K562 (cell line): ENCODE measurements at regions not wholly inside any gene's neighbourhood (a gene's known extent, or its start where the extent isn't known, plus 50 kb on each side); places are given as distances from the start of the nearest gene placed in this dataset.

ENCODE experiments used
- ATAC-seq: fragments of 200-7000 bp; cut with Tn5 transposase; 3 replicates; pipeline ENCODE4 v1.9.1; 2020; ENCODE audit warnings: moderate library complexity
- BruUV-seq: library from RNA; stranded (reverse); fragments of 400-500 nt; replicated peaks from 2 replicates; lab custom pipeline; 2021; lab: Mats Ljungman, UMichigan
- CTCF ChIA-PET: fragments of 300-600 bp; formaldehyde crosslinking; extraction: SDS; loops from one replicate; lab custom pipeline; 2021; ENCODE audit warnings: low intra/inter-chr PET ratio; lab: Yijun Ruan, JAX
- POLR2A ChIA-PET: fragments of 300-600, 350-650 bp; sonication (Branson Sonifier 250); formaldehyde crosslinking; extraction: SDS; loops from one replicate; lab custom pipeline; 2021; ENCODE audit warnings: antibody characterized with exemption, inconsistent platforms; lab: Yijun Ruan, JAX
- DNase-seq, 4 experiments: peaks; one replicate each; pipeline versions ENCODE4 v3.0.0 to v3.0.0-alpha.2; 2011 to 2018; ENCODE audit warnings: low spot score in 3 of 4, mixed read lengths in 3 of 4; ENCODE audit errors: extremely low read depth in 1 of 4
- FAIRE-seq: peaks from 2 replicates; lab custom pipeline; 2011; peaks lifted over from hg19 to GRCh38; lab: Jason Lieb, UNC
- H2AFZ ChIP-seq: 2 replicates; pipeline ENCODE4 v1.6.0; 2011; ENCODE audit warnings: low read depth, low read length, control low read depth, inconsistent platforms
- H3K27ac ChIP-seq: fragments of 200-600 bp; 3 replicates; pipeline ENCODE4 v1.8.0; 2011; ENCODE audit warnings: low read depth, mild to moderate bottlenecking, control low read depth, inconsistent platforms, low read length, moderate library complexity, mixed read lengths; ENCODE audit errors: extremely low read depth
- H3K27me3 ChIP-seq, 2 experiments: fragments of 300-600 bp in 1 of 2; 2 replicates in 1 of 2; 3 replicates in 1 of 2; pipeline versions ENCODE4 v1.6.0 to v1.8.0; 2011; ENCODE audit warnings: inconsistent platforms in 2 of 2, low read length in 2 of 2, mild to moderate bottlenecking in 1 of 2, mixed read lengths in 1 of 2, moderate library complexity in 1 of 2; ENCODE audit not compliant: control insufficient read depth in 2 of 2, insufficient read depth in 2 of 2
- H3K36me3 ChIP-seq: fragments of 300-600 bp; 3 replicates; pipeline ENCODE4 v1.8.0; 2011; ENCODE audit warnings: mild to moderate bottlenecking, low read length, inconsistent platforms; ENCODE audit not compliant: control insufficient read depth, insufficient read depth
- H3K4me1 ChIP-seq, 2 experiments: fragments of 200-600 bp in 1 of 2; replicated peaks in 1 of 2; 2 replicates in 1 of 2; 3 replicates in 1 of 2; pipeline versions ENCODE4 v1.5.1 to v1.8.0; 2011; ENCODE audit warnings: inconsistent platforms in 2 of 2, low read length in 2 of 2, mild to moderate bottlenecking in 1 of 2, mixed read lengths in 1 of 2, moderate library complexity in 1 of 2; ENCODE audit not compliant: control insufficient read depth in 2 of 2, insufficient read depth in 2 of 2
- H3K4me2 ChIP-seq: 2 replicates; pipeline ENCODE4 v1.6.1; 2011; ENCODE audit warnings: low read length, control low read depth, inconsistent platforms, mixed read lengths; ENCODE audit not compliant: insufficient read depth
- H3K4me3 ChIP-seq: fragments of 200-600 bp; sonication (generic), shearing (Covaris generic); 2 replicates; pipeline ENCODE4 v1.5.1; 2016; ENCODE audit warnings: control low read depth, inconsistent platforms
- H3K79me2 ChIP-seq: fragments of 200-600 bp; 3 replicates; pipeline ENCODE4 v1.8.0; 2011; ENCODE audit warnings: low read length, inconsistent platforms; ENCODE audit not compliant: control insufficient read depth, insufficient read depth
- H3K9ac ChIP-seq, 2 experiments: 2 replicates each; pipeline versions ENCODE4 v1.6.0 to v1.6.1; 2011; ENCODE audit warnings: low read depth in 2 of 2, low read length in 2 of 2, control low read depth in 1 of 2, inconsistent platforms in 1 of 2, mild to moderate bottlenecking in 1 of 2, mixed read lengths in 1 of 2; ENCODE audit not compliant: insufficient read depth in 1 of 2
- H3K9me1 ChIP-seq: one replicate; pipeline ENCODE4 v1.6.0; 2011; ENCODE audit warnings: inconsistent platforms, mild to moderate bottlenecking, low read length, moderate library complexity; ENCODE audit not compliant: control insufficient read depth, insufficient read depth
- H3K9me3 ChIP-seq: replicated peaks from 2 replicates; pipeline ENCODE4 v1.5.1; 2011; ENCODE audit warnings: low read depth, low read length, inconsistent platforms; ENCODE audit not compliant: control insufficient read depth, insufficient read depth
- H4K20me1 ChIP-seq: replicated peaks from 2 replicates; pipeline ENCODE4 v1.6.1; 2011; ENCODE audit warnings: low read length, inconsistent platforms, mixed read lengths; ENCODE audit not compliant: control insufficient read depth, insufficient read depth
- ARID3A ChIP-seq: IDR thresholded peaks from 2 replicates; pipeline ENCODE4 v1.6.1; 2012; ENCODE audit warnings: low read depth, low read length, improper control_type of control experiment, borderline replicate concordance
- BRF1 ChIP-seq: IDR thresholded peaks from 3 replicates; pipeline ENCODE4 v1.6.1; 2011; ENCODE audit warnings: borderline replicate concordance, mild to moderate bottlenecking; ENCODE audit not compliant: insufficient read length; ENCODE audit errors: extremely low read depth
- CHAMP1 ChIP-seq: fragments of 450-650 bp; IDR thresholded peaks from 2 replicates; pipeline ENCODE4 v1.6.1; 2016; ENCODE audit warnings: mild to moderate bottlenecking
- E2F4 ChIP-seq: sonication (generic); formaldehyde crosslinking; IDR thresholded peaks from 2 replicates; pipeline ENCODE4 v1.8.0; 2022; ENCODE audit warnings: mild to moderate bottlenecking, low read depth, missing genetic modification reagents
- EP300 ChIP-seq: IDR thresholded peaks from 2 replicates; pipeline ENCODE4 v1.6.1; 2012; ENCODE audit warnings: low read length, improper control_type of control experiment
- FOXA1 ChIP-seq: fragments of 450-650 bp; IDR thresholded peaks from 2 replicates; pipeline ENCODE4 v1.6.1; 2016; ENCODE audit warnings: mild to moderate bottlenecking, borderline replicate concordance
- HSF4 ChIP-seq: fragments of 250-450 bp; sonication (Bioruptor Pico); IDR thresholded peaks from 2 replicates; pipeline ENCODE4 v2.1.2; 2022; ENCODE audit warnings: mild to moderate bottlenecking, moderate library complexity, borderline replicate concordance
- MTA1 ChIP-seq: fragments of 450-650 bp; IDR thresholded peaks from 2 replicates; pipeline ENCODE4 v1.6.1; 2017; ENCODE audit warnings: borderline replicate concordance
- PATZ1 ChIP-seq: fragments of 250-450 bp; sonication (Bioruptor Pico); IDR thresholded peaks from 2 replicates; pipeline ENCODE4 v1.5.0; 2020; ENCODE audit warnings: mild to moderate bottlenecking, borderline replicate concordance
- PTRF ChIP-seq: fragments of 450-650 bp; IDR thresholded peaks from 2 replicates; pipeline ENCODE4 v1.6.1; 2016; ENCODE audit warnings: mild to moderate bottlenecking, missing genetic modification characterization, missing compliant biosample characterization
- THAP7 ChIP-seq: fragments of 250-450 bp; sonication (Bioruptor Pico); IDR thresholded peaks from 2 replicates; pipeline ENCODE4 v1.5.0; 2021
- ZBTB33 ChIP-seq: sonication (generic); formaldehyde crosslinking; IDR thresholded peaks from 2 replicates; pipeline ENCODE4 v1.8.1; 2023; ENCODE audit warnings: mild to moderate bottlenecking, missing genetic modification reagents
- WGBS: fragments of 100-300 bp; shearing (Covaris generic); methylation state at CpG from one replicate; pipeline ENCODE4 v1.1.6; 2016; ENCODE audit warnings: low coverage, mixed read lengths; ENCODE audit not compliant: insufficient coverage; ENCODE audit errors: missing lambda C conversion rate; 5-methylcytosine and 5-hydroxymethylcytosine counted together
- in situ Hi-C: fragments of 300-500 bp; cut with MboI; formaldehyde crosslinking; loops from 4 replicates; pipeline ENCODE4 v1.15.0; 2018; ENCODE audit warnings: inconsistent platforms, mixed read lengths
- intact Hi-C: fragments of 100-400 bp; cut with micrococcal nuclease; formaldehyde crosslinking; loops from 2 replicates; pipeline ENCODE4 v1.14.2; 2022

GRCh38 chr13:99700468-99700867 is 199.2 kb downstream of the TM9SF2 start:
- Histone ChIP-seq H3K9me3 (no peaks in the 10 kb centered on the region), H3K27ac (no peak overlapping the region), H3K36me3 (no peaks in the 10 kb centered on the region), H3K4me1 (no peaks in the 10 kb centered on the region; a peak in 1 of 5 replicates), H3K9ac (no peak overlapping the region), H2AFZ (no peak overlapping the region), H3K79me2 (no peaks in the 10 kb centered on the region), H3K4me2 (no peak overlapping the region), H3K27me3 (peaks cover 0 to 5% of the 10 kb centered on the region in 2 experiments; a peak in 1 of 5 replicates), H3K9me1 (no peaks in the 10 kb centered on the region), H4K20me1 (no peaks in the 10 kb centered on the region), H3K4me3 (no peak overlapping the region)
- no TSS peak for BruUV-seq
- POLR2A ChIA-PET: interaction anchor here (0.7 kb wide), 1 partner anchor 10 kb away, joined by 3 read pairs; no protein-coding TSS in a partner anchor
- intact Hi-C loops: no loop called here
- ATAC-seq (no peak), FAIRE-seq (no peak), DNase-seq (no peak)
- WGBS: 15% methylated on average over 7 of the region's 7 CpGs
- in situ Hi-C loops: no loop called here
- CTCF ChIA-PET: no interaction called here
- no peak for TF ChIP-seq ARID3A
- TF ChIP-seq CHAMP1: no peak
- TF ChIP-seq FOXA1: no peak
- TF ChIP-seq THAP7: no peak
- no peak for TF ChIP-seq EP300
- TF ChIP-seq BRF1: no peak
- TF ChIP-seq HSF4 (CRISPR knock-in tag): no peak
- no peak for TF ChIP-seq PATZ1 (CRISPR knock-in tag)
- no peak for TF ChIP-seq PTRF (tag)
- TF ChIP-seq MTA1: no peak
- TF ChIP-seq ZBTB33 (CRISPR knock-in tag): no peak
- TF ChIP-seq E2F4 (CRISPR knock-in tag): no peak
